Central memory CD8-positive, alpha-beta T cell (primary cell): ENCODE measurements at regions not wholly inside any gene's neighbourhood (a gene's known extent, or its start where the extent isn't known, plus 50 kb on each side); places are given as distances from the start of the nearest gene placed in this dataset.
"Not testable (repeated sequence)": the region's sequence is repeated elsewhere in the genome, so short reads cannot be mapped to it uniquely, and the experiment has no call there.

ENCODE experiments used
- ATAC-seq: fragments of 150-1000 bp; cut with Tn5 transposase; replicated peaks from 2 replicates; pipeline ENCODE4 v1.10.0; 2022; ENCODE audit warnings: mild to moderate bottlenecking, moderate FRiP score, moderate number of reproducible peaks; ENCODE audit not compliant: poor library complexity, severe bottlenecking; ENCODE audit errors: extremely low read depth
- DNase-seq, 2 donors: peaks; one replicate each; pipeline ENCODE4 v3.0.0; 2021; ENCODE audit warnings: low spot score in 2 of 2
- H3K27ac Mint-ChIP-seq: one replicate; pipeline ENCODE4 v1.8.0; 2022; ENCODE audit warnings: low read depth, mild to moderate bottlenecking, moderate library complexity, mixed read lengths
- H3K27me3 Mint-ChIP-seq: one replicate; pipeline ENCODE4 v1.8.0; 2022; ENCODE audit warnings: mixed read lengths
- H3K36me3 Mint-ChIP-seq: one replicate; pipeline ENCODE4 v1.8.0; 2022; ENCODE audit warnings: mild to moderate bottlenecking, moderate library complexity, mixed read lengths; ENCODE audit not compliant: insufficient read depth
- H3K4me1 Mint-ChIP-seq: one replicate; pipeline ENCODE4 v1.8.0; 2022; ENCODE audit warnings: mixed read lengths
- H3K4me3 Mint-ChIP-seq: one replicate; pipeline ENCODE4 v1.8.0; 2022; ENCODE audit warnings: mild to moderate bottlenecking, moderate library complexity, mixed read lengths
- H3K9me3 Mint-ChIP-seq: one replicate; pipeline ENCODE4 v1.8.0; 2022; ENCODE audit warnings: mixed read lengths

DNA sequence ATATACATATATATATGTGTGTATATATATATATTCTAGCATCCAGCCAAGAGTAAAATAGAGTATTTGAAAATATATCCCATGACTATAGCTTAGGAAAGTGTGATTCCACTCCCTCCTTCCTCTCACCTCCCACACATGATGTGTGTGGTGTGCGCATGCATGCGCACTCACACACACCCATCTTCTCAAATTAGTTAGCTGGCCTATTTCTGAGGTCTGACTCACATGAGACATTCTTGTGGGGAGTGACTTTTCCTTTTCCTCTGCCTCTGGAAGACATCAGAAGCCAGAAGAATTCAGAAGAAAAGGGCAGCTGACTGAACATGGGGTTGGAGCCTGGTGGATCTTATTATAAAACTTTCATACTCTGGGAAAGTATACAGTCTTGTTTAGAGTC, 793.5 kb upstream of the ZNF722 start:
- ATAC-seq = no peak

DNA sequence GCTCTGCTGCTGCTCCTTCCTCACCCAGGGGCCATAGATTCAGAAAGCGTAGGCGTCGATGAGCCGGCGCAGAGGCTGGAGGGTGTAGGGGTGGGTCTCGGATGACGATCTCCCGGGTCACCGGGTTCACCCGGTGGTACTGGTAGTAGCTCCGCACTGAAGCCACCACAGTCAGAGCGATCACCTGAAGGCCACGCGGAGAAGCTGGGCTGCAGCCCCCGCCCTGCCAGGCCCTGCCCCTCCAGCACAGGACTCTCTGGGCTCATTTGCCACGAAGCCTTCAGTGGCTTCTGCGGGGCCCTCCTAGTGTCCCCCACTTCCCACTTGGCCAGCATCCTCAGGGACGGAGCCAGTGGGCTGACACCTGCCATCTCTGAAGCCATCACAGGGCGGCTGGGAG, 765.5 kb upstream of the ZNF722 start:
- not testable (repeated sequence) for H3K4me1 Mint-ChIP-seq, H3K36me3 Mint-ChIP-seq, H3K27me3 Mint-ChIP-seq, H3K4me3 Mint-ChIP-seq, H3K9me3 Mint-ChIP-seq, H3K27ac Mint-ChIP-seq, DNase-seq
- ATAC-seq = peak; percentile 14

More for the DNA sequence above, 793.5 kb upstream of the ZNF722 start:
- no peak for DNase-seq
- no peaks in the 10 kb centered on the region for H3K27me3 Mint-ChIP-seq
- no peaks in the 10 kb centered on the region for H3K4me1 Mint-ChIP-seq
- no peak overlapping the region for H3K27ac Mint-ChIP-seq
- peaks cover 1% of the 10 kb centered on the region for H3K36me3 Mint-ChIP-seq
- H3K9me3 Mint-ChIP-seq = peaks cover 29% of the 10 kb centered on the region
- H3K4me3 Mint-ChIP-seq = no peak overlapping the region

DNA sequence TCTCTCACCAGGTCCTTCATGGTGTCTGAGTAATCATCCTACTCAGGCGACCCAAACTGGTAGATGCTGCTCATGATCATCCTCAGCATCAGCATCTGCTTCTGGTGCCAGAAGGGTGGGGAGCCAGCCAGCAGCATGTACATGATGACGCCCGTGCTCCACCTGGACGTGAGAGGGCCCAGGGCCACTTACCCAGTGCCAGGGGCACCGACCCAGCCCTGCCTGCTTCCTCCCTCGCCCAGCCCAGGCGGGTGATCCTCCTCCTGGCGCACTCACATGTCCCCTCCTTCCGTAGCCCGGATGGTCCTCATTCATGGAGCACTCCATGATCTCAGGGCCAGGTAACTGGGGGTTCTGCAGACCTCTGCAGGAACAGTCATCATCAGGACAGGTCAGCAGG, 764.8 kb upstream of the ZNF722 start:
- H3K36me3 Mint-ChIP-seq = no peaks in the 10 kb centered on the region
- ATAC-seq (no peak), DNase-seq (no peak)
- no peaks in the 10 kb centered on the region for H3K4me1 Mint-ChIP-seq
- no peak overlapping the region for H3K4me3 Mint-ChIP-seq
- no peaks in the 10 kb centered on the region for H3K27me3 Mint-ChIP-seq
- H3K27ac Mint-ChIP-seq = no peak overlapping the region
- H3K9me3 Mint-ChIP-seq = peaks cover 2% of the 10 kb centered on the region
